Hematopoietic multipotent progenitor cell treated with erythropoietin and hydrocortisone succinate and interleukin-3 and kit ligand, for 8 days (in vitro differentiated cells): ENCODE measurements at regions not wholly inside any gene's neighbourhood (a gene's known extent, or its start where the extent isn't known, plus 50 kb on each side); places are given as distances from the start of the nearest gene placed in this dataset.

Experiments used
- DNase-seq: peaks from one replicate; pipeline ENCODE4 v3.0.0-alpha.2; 2015

- no peak for DNase-seq
Observed at GRCh38 chr5:93158841-93159240, 422.2 kb downstream of the NR2F1-AS1 start.

DNA sequence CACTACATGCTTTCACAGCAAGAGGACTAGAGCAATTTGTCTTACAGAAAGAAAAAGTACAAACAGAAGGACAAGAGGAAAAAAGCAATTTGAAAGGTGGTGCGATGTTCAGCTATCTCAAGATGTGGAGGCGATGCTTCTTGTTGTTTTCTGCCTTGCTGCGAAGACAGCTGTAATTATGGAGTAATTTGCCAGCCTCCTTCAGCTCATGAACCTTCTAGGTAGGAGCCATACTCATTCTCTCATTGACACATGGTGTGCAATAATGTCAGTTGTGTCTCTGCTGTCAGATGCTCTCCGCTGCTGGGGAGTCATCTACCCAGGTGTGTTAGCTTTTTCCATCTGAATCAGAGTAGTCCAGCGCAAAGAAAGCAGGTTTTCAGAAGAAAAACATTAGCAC is 424.5 kb downstream of the NR2F1-AS1 start:
- no peak for DNase-seq

DNA sequence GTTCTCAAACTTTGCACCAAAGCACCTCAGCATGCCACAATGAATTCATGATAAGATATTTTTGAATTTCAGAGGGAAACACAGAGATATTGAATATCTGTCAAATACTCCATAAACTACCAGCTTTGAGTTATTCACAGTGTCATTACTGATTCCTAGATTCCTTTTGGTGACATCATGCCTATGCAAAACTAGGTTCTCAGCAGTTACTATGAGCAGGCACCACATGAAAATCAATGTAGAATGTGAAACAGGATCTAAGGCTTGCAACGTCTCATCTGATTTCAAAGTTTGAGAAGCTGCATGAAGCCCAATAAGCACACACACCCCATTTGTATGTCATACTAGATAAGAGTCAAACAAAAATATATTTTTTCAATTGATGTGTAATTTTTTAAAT is 426.5 kb downstream of the NR2F1-AS1 start:
- DNase-seq, result no peak

- DNase-seq, result no peak
Observed at GRCh38 chr5:93153461-93153860, 427.6 kb downstream of the NR2F1-AS1 start.

- no peak for DNase-seq
Observed at GRCh38 chr5:93151896-93152295, 429.1 kb downstream of the NR2F1-AS1 start.

- no peak for DNase-seq
Observed at GRCh38 chr5:93151121-93151520, 429.9 kb downstream of the NR2F1-AS1 start.

GRCh38 chr5:93150311-93151012 is 430.6 kb downstream of the NR2F1-AS1 start:
- no peak for DNase-seq

DNA sequence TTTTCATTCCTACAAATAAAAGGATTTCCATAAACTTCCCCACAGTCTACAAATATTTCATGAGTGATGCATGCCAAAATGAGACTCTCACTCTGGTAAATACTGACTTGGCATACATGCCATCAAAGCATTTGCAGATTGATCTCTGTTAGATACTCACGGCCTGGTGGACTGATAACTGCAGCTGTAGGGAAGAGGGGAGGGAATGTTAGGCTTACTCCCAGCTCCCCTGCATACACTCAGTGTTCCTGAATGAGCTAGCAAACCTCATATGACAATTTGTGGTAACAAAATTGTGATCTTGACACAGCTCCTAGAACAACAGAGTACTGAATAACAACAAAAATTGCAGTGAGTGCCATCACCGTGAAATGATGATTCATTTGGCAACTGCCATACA is 435.3 kb downstream of the NR2F1-AS1 start:
- DNase-seq, result no peak

DNA sequence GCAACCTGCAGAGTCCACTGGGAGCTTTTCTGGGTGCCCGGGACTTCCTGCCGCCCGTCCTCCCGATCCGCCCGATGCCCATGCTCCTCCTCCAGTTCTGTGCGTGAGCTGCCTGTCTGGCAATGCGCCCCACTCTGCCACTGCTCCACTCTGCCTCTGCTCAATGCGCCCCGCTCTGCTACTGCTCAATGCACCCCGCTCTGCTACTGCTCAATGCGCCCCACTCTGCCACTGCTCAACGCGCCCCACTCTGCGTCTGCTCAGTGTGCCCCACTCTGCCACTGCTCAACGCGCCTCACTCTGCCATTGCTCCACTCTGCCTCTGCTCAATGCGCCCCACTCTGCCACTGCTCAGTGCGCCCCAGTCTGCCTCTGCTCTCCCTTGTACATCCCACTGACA is 436.0 kb downstream of the NR2F1-AS1 start:
- DNase-seq, result no peak

- DNase-seq, result no peak
Observed at GRCh38 chr5:93141969-93142368, 439.1 kb downstream of the NR2F1-AS1 start.

DNA sequence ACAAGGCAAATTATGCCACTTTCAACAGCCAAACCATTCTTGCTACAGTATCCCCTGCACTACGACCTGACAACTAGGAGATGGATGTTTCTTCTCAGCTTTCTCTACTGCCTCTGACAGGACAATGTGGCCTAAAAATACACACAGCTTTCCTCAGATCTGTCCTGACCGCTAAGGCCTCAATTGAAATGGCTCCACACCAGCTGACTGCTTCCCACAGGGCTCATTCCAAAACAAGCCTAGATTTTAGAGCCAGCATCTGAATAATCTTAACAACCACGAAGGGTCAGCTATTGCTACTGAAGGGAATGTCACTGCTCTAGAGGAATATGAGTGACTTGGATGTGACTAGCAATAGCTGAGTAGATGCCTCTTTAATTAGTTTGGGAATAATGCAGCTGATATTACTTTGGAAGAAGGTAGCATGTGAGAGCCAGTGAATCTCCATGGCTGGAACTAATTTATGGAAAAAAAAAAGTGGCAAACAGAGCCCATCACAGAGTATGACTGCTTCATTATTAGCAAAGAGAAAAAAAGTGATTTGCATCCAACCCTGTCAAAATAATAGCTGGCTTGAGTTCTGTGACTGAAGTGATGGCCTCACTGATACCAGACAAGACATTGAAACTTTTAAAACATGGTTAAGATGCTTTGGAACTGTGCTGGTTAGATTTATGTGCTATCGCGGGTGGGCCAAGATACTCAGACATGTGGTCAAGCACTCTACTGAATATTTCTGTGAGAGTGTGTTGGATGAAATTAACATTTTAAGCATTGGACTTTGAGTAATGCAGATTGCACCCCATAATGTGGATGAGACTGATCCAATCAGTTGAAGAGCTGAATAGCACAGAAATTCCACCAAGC is 450.2 kb downstream of the NR2F1-AS1 start:
- DNase-seq, result no peak

DNA sequence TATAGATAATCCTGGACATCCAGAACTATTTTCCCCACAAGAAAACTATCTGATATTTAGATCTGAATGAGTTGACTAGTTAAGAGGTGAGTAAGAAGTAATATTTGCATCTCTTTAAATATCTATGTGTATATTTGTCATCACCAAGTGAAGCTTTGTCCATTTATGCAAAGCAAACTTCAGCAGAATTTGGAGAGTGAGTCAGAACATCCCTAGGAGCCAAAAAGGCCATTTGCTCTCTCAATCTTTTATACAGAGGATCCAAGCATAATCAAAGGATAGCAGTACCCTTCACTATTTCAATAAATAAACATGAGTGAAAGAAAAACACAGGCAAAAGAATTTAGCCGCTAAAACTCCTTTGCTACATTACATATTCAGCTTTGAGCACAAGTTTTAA is 454.4 kb downstream of the NR2F1-AS1 start:
- DNase-seq, result no peak

- no peak for DNase-seq
Observed at GRCh38 chr5:93123127-93123526, 457.9 kb downstream of the NR2F1-AS1 start.

DNA sequence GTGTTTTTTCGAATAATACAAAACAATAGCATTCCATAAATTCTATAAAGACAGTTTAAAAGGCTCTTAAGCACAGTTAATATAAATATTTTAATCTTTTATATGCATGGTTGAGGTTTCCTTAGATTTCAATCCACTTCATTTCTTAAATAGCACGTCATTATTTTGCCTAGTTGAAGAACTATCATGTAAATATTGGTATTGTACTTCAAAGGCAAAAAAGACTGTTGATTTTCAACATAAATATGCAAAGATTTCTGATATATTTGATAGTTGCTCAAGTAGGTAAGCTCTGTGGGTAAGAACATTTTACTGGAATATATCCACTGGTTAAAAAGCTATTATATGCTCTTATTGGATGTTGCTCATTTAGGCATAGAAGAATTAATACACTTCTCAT is 458.6 kb downstream of the NR2F1-AS1 start:
- no peak for DNase-seq

- no peak for DNase-seq
Observed at GRCh38 chr5:93120771-93121170, 460.2 kb downstream of the NR2F1-AS1 start.

DNA sequence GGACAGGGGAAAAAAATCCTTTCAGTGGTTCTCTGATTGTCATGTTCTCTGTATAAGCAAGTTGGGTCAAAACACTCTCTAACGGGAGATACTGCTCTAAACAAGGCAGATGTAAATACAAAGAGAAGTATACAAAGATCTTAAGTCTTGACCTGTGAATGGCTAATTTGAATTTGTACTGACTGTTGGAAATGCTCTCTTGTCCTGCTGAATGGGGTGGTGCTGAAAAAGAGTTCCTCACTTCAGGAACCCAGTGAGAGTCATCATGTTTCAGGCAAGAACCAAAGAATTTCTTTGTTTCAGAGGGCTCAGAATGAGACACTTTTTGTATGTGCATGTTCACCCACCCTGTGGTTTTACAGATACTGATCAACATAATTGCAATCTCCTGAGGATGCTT is 461.0 kb downstream of the NR2F1-AS1 start:
- no peak for DNase-seq

- DNase-seq, result no peak
Observed at GRCh38 chr5:93117751-93118531, 463.1 kb downstream of the NR2F1-AS1 start.

- DNase-seq, result no peak
Observed at GRCh38 chr5:93107805-93108520, 473.1 kb downstream of the NR2F1-AS1 start.

DNA sequence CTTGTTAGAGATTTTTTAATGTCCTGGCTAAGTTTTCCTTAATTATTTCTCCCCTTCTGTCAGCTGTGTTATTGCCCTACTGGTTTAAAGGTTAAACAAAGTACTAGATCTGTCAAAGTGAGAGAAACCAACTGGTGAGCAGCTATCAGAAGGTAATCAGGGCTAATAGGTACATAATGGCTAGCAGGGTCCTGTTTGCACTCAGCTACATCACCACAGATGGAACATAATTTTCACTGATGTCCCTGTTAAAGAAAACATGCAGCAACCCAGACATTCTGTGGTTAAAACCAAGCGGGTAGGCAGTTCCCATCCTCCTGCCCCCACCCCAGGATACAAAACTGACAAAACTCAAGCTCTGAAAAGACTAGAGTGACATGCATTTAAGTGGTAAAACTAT is 473.9 kb downstream of the NR2F1-AS1 start:
- DNase-seq, result no peak

GRCh38 chr5:93101661-93102060 is 479.4 kb downstream of the NR2F1-AS1 start:
- DNase-seq, result no peak

GRCh38 chr5:93100976-93101375 is 480.0 kb downstream of the NR2F1-AS1 start:
- DNase-seq, result no peak

GRCh38 chr5:93100428-93100827 is 480.6 kb downstream of the NR2F1-AS1 start:
- no peak for DNase-seq

- DNase-seq, result no peak
Observed at GRCh38 chr5:93099902-93100347, 481.1 kb downstream of the NR2F1-AS1 start.
